ENCODE measurements at regions not wholly inside any gene's neighbourhood (a gene's known extent, or its start where the extent isn't known, plus 50 kb on each side); places are given as distances from the start of the nearest gene placed in this dataset.
"Not testable (repeated sequence)": the region's sequence is repeated elsewhere in the genome, so short reads cannot be mapped to it uniquely, and the experiment has no call there.

GRCh38 chr10:91091780-91092179 is 128.7 kb upstream of the PCGF5 start:
- DNase-seq = no peak

GRCh38 chr10:91096274-91096673 is 124.2 kb upstream of the PCGF5 start:
- no peak for DNase-seq

- DNase-seq = no peak
Observed at GRCh38 chr10:91097313-91097712, 123.2 kb upstream of the PCGF5 start.

- not testable (repeated sequence) for DNase-seq
Observed at GRCh38 chr10:91098021-91098420, 122.4 kb upstream of the PCGF5 start.

- no peak for DNase-seq
Observed at GRCh38 chr10:91103384-91104192, 116.9 kb upstream of the PCGF5 start.

- DNase-seq = no peak
Observed at GRCh38 chr10:91104193-91105041, 116.0 kb upstream of the PCGF5 start.

- DNase-seq = no peak
Observed at GRCh38 chr10:91105269-91105668, 115.2 kb upstream of the PCGF5 start.

GRCh38 chr10:91108820-91109219 is 111.6 kb upstream of the PCGF5 start:
- no peak for DNase-seq

GRCh38 chr10:91111060-91111459 is 109.4 kb upstream of the PCGF5 start:
- DNase-seq = no peak

GRCh38 chr10:91115618-91116390 is 104.7 kb upstream of the PCGF5 start:
- DNase-seq = no peak

GRCh38 chr10:91117505-91117904 is 103.0 kb upstream of the PCGF5 start:
- DNase-seq = no peak

- no peak for DNase-seq
Observed at GRCh38 chr10:91120348-91120747, 100.1 kb upstream of the PCGF5 start.

- no peak for DNase-seq
Observed at GRCh38 chr10:91123261-91123660, 97.2 kb upstream of the PCGF5 start.

- no peak for DNase-seq
Observed at GRCh38 chr10:91124016-91124415, 96.4 kb upstream of the PCGF5 start.

- DNase-seq = no peak
Observed at GRCh38 chr10:91126471-91126870, 94.0 kb upstream of the PCGF5 start.

GRCh38 chr10:91127341-91128082 is 93.0 kb upstream of the PCGF5 start:
- no peak for DNase-seq

GRCh38 chr10:91135113-91135512 is 85.3 kb upstream of the PCGF5 start:
- DNase-seq = no peak

- no peak for DNase-seq
Observed at GRCh38 chr10:91137011-91137643, 83.3 kb upstream of the PCGF5 start.

GRCh38 chr10:91137822-91138221 is 82.6 kb upstream of the PCGF5 start:
- DNase-seq = peak; percentile 3

- DNase-seq = no peak
Observed at GRCh38 chr10:91140995-91141549, 79.4 kb upstream of the PCGF5 start.

- no peak for DNase-seq
Observed at GRCh38 chr10:91144961-91145360, 75.5 kb upstream of the PCGF5 start.

- DNase-seq = no peak
Observed at GRCh38 chr10:91146146-91146545, 74.3 kb upstream of the PCGF5 start.
